WI38 (cell line): ENCODE measurements at regions not wholly inside any gene's neighbourhood (a gene's known extent, or its start where the extent isn't known, plus 50 kb on each side); places are given as distances from the start of the nearest gene placed in this dataset.

Experiments
- H3K4me3 ChIP-seq: 2 replicates; pipeline ENCODE4 v1.5.1; 2011; ENCODE audit warnings: low read depth, mild to moderate bottlenecking, control low read depth, low read length
- TF ChIP-seq, protein P1 (sequence below): IDR thresholded peaks from 2 replicates; pipeline ENCODE4 v1.5.1; 2012; ENCODE audit warnings: low read depth, mild to moderate bottlenecking, control low read depth, low read length

DNA sequence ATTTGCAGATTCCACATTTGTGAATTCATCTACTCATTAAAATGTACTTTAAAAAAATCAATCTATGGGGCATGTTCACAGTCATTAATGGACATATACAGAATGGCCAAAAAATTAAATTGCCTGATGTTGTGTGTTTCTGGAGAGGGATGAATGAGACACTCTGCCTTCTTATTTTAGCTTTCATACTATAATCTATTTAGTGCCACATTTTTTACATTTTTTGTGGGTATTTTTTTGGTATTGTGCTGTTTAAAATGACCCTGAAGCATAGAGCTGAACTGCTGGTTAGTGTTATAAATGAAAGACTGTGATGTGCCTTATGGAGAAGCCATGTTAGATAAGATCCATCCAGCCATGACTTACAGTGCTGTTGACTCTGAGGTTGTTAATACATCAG is 961.8 kb upstream of the LRRN3 start:
- TF ChIP-seq, protein P1, sequence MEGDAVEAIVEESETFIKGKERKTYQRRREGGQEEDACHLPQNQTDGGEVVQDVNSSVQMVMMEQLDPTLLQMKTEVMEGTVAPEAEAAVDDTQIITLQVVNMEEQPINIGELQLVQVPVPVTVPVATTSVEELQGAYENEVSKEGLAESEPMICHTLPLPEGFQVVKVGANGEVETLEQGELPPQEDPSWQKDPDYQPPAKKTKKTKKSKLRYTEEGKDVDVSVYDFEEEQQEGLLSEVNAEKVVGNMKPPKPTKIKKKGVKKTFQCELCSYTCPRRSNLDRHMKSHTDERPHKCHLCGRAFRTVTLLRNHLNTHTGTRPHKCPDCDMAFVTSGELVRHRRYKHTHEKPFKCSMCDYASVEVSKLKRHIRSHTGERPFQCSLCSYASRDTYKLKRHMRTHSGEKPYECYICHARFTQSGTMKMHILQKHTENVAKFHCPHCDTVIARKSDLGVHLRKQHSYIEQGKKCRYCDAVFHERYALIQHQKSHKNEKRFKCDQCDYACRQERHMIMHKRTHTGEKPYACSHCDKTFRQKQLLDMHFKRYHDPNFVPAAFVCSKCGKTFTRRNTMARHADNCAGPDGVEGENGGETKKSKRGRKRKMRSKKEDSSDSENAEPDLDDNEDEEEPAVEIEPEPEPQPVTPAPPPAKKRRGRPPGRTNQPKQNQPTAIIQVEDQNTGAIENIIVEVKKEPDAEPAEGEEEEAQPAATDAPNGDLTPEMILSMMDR, result no peak
- no peak overlapping the region for H3K4me3 ChIP-seq

DNA sequence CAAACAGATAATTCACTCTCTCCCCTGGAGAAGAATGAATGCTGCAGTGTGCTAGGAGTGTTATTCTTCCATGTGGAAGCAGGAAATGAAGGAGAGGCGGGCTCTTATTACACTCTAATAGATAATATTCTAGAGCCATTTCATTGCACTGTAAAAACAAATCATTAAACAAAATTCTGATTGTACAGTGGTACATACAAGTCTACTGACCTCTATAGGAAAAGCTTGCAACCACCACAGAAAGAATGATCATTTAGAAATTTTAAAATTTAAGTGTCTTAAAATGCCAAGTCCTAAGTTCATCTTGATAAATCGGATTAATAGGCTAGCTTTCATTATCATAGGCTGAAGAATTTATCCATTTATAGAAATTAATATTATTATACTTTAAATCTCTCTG is 960.3 kb upstream of the LRRN3 start:
- H3K4me3 ChIP-seq, result no peak overlapping the region
- TF ChIP-seq, protein P1, result no peak

DNA sequence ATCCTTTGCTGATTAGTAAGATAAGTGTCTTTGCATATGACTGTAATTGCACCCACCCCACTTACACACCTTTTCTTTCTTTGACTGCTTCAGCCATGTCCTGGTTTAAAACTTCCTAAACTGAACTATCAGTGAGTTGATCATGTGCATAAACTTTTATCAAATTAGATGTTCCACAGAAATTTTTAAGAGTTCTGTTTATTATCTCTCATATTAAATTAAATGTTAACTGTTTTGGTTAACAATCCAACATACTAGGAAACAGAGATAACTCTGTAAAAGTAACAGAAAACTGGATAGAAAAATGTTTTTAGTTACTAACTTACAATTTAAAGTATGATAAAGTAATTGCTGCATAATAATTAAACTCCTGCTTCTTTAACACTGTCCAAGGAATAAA is 959.6 kb upstream of the LRRN3 start:
- TF ChIP-seq, protein P1, result no peak
- H3K4me3 ChIP-seq, result no peak overlapping the region

DNA sequence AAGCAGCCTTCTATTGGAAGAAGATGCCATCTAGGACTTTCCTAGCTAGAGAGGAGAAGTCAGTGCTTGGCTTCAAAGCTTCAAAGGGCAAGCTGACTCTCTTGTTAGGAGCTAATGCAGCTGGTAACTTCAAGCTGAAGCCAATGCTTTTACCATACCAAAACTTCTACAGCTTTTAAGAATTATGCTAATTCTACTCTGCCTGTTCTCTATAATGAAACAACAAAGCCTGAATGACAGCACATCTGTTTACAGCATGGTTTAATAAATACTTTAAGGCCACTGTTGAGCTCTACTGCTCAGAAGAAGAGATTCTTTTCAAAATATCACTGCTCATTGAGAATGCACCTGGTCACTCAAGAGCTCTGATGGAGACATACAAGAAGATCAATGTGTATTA is 951.9 kb upstream of the LRRN3 start:
- no peak overlapping the region for H3K4me3 ChIP-seq
- TF ChIP-seq, protein P1, result no peak

DNA sequence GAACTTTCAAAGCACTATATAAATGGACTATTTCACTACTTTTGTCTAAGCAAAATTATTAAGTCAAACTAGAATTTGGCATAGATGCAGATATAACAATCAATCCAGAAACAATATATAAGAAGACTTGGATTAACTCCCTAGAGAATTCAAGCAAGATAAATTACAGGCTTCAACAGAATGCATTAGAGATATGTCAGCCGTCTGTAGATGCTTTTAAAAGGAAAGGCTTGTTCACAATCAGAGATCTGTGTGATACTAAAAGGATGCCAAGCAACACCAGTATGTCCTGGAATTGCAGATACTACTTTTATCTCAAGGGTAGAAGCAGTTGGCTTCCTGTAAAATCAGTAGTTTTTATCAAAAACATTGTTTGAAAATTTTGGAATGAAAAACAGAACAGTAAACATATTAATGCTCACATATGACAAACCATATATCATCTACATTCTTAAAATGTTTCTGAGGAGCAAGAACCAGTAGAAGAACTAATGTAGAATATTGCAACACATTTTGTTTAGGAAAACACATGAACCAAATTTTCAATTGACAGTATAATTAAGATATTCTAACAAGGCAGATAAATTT is 947.9 kb upstream of the LRRN3 start:
- no peak overlapping the region for H3K4me3 ChIP-seq
- TF ChIP-seq, protein P1, result no peak

DNA sequence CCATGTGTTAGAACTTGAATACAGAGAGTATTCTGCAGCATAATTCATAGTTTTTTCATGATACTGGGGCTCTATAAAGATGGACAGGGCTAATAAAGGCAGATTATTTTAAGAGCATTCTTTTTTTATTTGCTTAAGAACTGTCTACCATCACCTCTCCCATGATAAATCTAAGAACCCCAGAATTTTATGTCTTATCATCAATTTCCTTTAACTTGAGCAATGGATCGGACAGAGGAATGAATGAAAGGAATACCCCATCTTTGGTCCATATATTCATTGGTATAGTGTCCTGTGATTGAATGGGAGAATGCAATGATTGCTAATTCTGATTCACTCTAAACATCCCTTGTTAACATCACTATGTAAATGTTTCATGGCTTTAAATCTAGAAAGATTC is 946.3 kb upstream of the LRRN3 start:
- H3K4me3 ChIP-seq, result no peak overlapping the region
- TF ChIP-seq, protein P1, result no peak

DNA sequence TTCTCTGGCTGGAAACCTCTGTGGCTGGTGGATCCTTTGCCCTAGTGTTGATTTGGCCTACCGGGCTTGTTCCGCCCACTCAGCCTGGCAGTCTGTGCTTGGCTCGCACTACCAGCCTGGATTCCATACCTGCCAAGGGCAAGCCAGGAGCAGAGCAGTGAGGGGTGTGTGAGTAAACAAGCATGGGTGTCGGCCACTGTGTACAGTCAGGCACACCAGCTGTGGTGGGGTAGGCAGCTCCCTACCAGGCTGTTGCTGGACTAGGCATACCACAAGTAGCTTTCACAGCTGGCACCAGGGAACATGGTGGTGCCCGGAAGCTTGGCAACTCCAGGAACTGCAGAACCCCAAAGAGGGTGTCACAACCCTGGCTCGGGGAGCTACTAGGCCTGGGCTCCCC is 942.9 kb upstream of the LRRN3 start:
- TF ChIP-seq, protein P1, result no peak
- H3K4me3 ChIP-seq, result no peak overlapping the region
